GM20000 (cell line): ENCODE measurements at regions not wholly inside any gene's neighbourhood (a gene's known extent, or its start where the extent isn't known, plus 50 kb on each side); places are given as distances from the start of the nearest gene placed in this dataset.

Source experiments
- DNase-seq: peaks from one replicate; pipeline ENCODE4 v3.0.0; 2012; ENCODE audit warnings: low spot score
- TF ChIP-seq, protein P1 (sequence below): IDR thresholded peaks from 2 replicates; pipeline ENCODE4 v1.5.1; 2012; ENCODE audit warnings: mild to moderate bottlenecking, control low read depth; ENCODE audit errors: extremely low read depth, missing control alignments

DNA sequence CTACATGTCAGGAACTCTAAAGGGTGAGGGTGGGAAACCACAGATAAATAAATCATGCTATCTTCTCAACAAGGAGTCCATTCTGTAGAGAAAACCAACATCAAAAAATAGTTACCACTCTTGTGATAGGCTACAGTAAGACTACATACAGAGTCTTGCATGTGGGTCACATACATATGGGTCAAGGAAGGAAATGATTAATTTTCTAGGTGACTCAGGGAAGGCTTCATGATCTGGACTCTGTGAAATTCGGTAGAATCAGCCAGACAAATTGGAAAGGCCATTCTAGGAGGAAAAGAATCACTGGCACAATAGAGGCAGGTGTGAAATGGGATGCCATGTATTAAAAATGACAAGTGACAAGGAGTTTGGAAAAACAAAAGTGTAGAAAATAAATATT is 638.9 kb downstream of the LIG4 start:
- TF ChIP-seq, protein P1, sequence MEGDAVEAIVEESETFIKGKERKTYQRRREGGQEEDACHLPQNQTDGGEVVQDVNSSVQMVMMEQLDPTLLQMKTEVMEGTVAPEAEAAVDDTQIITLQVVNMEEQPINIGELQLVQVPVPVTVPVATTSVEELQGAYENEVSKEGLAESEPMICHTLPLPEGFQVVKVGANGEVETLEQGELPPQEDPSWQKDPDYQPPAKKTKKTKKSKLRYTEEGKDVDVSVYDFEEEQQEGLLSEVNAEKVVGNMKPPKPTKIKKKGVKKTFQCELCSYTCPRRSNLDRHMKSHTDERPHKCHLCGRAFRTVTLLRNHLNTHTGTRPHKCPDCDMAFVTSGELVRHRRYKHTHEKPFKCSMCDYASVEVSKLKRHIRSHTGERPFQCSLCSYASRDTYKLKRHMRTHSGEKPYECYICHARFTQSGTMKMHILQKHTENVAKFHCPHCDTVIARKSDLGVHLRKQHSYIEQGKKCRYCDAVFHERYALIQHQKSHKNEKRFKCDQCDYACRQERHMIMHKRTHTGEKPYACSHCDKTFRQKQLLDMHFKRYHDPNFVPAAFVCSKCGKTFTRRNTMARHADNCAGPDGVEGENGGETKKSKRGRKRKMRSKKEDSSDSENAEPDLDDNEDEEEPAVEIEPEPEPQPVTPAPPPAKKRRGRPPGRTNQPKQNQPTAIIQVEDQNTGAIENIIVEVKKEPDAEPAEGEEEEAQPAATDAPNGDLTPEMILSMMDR = no peak
- DNase-seq = no peak

DNA sequence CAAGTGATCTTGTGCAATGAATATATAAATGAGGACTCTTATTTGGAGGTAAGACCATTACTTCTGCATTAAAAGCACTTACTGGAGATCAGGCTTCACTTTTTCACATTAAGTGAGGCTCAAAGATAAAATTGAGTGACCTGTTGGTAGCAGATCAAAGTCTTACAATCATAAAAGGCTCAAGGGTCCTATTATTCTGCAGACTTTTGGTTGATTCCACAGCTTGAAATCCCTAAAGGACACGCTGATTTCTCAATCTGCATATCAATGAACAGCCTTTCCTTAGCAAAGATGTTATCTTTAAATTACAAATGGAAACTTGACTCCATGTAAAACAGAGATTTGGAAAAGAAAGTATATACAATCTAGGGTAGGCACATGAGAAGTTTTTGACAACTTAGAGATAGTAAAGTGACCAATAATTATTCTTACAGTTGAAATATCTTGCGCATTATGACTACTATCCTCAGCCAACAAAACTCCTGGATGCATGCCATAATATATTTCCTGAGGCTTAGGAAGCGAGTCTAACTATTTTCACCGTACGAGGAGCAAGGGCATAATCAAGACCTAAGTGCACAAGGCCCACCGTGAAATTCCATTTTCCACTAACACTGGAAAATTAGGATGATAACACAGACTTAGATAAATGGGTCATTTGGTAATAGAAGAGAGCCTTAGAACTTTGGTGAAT is 640.7 kb downstream of the LIG4 start:
- TF ChIP-seq, protein P1 = no peak
- no peak for DNase-seq

DNA sequence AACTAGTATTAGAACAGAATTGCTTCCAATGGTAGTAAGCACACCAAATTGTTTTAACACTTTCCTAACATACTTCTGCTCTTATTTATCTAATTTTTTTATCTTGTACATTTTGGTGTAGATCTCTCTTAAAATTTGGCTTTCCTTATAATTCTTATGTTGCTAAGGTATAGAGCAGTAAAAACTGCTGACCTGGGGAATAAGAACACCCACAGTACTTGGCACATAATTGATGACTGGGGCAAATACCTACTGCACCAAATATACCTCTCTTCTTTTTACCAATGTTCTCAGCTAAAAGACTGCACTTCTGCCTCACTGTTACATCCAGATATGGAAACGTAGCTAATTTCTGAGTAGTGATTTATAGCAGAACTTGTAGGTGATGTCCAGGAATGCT is 642.2 kb downstream of the LIG4 start:
- DNase-seq = no peak
- TF ChIP-seq, protein P1 = no peak

DNA sequence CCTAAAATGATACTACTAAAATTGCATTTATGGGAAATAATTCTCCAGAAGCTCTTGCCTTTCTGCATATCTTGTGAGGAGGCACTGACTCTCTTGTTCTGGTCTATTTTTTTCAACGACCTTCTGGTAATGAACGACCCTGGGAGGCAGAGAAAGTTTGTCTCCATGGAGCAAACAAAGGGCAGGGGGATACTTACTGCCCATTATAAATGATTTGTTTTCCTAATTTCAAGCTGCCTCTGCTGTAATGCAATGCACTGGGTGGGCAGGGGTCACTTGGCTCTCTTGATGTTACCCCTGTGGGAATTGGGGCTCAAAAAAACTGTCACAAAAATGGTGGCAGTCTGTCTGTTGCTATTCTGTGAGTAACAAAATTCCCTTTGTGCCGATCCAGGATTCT is 643.2 kb downstream of the LIG4 start:
- TF ChIP-seq, protein P1 = no peak
- no peak for DNase-seq

DNA sequence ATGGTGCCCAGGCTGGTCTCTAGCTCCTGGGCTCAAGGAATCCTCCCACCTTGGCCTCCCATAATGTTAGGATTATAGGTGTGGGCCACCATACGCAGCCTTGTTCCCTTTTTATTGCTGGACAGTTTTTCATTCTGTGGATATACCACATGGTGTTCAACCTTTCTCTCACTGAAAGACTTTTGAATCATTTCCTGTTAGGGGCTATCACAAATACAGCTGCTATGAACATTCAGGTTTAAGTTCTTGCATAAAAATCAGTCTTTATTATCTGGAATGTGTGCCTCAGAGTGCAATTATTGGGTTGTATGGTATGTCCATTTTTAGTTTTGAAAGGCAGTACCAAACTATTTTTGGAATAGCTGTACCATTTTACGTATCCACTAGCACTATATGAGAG is 647.2 kb downstream of the LIG4 start:
- DNase-seq = no peak
- TF ChIP-seq, protein P1 = no peak

DNA sequence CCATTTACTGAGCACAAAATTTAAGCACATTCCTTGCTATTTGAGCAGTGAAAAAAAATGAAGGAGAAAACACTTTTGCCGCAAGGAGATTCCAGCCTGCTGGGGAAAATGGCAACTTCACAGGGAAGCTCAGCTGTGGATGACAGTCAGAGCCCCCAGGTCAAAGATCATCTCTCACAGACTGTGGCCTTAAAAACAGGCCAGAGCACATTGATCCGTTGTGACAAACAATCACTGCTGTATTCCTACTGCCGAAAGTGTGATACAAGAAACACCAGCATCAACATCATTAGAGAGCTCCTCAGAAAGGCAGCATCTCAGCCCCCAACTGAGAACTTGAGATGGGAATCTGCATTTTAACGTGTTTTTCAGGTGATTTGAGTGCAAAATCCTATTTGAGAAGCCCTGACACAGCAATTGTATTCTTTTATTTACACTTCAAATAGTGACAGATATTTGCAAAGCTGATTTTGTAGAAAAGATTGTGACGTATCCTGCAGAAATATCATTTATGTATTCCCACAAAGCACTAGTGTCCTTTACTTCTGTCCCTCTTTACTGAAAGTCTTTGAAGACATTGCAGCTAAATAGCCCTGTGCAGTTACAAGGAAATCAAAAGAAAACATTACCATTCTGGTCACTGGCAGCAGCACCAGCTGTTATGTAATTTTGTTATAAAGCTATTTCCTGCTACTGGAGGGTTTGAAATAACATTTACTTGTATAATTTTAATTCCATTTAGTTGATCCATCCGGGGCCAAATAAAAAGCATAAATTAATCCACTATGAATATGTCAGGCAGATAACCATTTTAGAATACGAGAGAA is 652.0 kb downstream of the LIG4 start:
- no peak for DNase-seq
- TF ChIP-seq, protein P1 = no peak

DNA sequence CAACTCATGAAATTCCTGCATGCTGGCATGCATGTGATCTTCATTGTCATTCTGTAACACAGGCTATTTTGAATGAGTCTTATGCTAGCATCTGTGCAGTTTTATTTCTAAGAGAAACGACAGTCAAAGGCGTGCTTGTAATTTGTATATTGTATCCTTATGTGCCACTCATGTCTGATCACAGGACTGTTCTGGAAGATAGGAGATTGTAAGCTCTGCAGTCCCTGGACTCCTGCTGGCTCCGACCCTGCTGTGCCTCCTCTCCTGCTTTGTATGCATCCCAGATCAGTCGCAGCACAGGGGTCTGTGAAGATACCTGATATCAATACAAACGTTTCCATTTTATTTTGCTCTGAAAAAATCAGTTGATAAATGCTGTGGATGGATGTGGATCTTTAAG is 653.1 kb downstream of the LIG4 start:
- no peak for DNase-seq
- TF ChIP-seq, protein P1 = no peak
